GM18502 (cell line): ENCODE measurements at regions not wholly inside any gene's neighbourhood (a gene's known extent, or its start where the extent isn't known, plus 50 kb on each side); places are given as distances from the start of the nearest gene placed in this dataset.
"Not testable (repeated sequence)": the region's sequence is repeated elsewhere in the genome, so short reads cannot be mapped to it uniquely, and the experiment has no call there.

Experiments used
- ATAC-seq: cut with Tn5 transposase; IDR thresholded peaks from one replicate; pipeline ENCODE4 v1.9.1; 2021; ENCODE audit warnings: mild to moderate bottlenecking; ENCODE audit not compliant: unreplicated experiment, poor library complexity

GRCh38 chr2:2663401-2664036 lies 332.4 kb upstream of the MYT1L start:
- no peak for ATAC-seq

GRCh38 chr2:2662847-2663356 lies 331.8 kb upstream of the MYT1L start:
- no peak for ATAC-seq

DNA sequence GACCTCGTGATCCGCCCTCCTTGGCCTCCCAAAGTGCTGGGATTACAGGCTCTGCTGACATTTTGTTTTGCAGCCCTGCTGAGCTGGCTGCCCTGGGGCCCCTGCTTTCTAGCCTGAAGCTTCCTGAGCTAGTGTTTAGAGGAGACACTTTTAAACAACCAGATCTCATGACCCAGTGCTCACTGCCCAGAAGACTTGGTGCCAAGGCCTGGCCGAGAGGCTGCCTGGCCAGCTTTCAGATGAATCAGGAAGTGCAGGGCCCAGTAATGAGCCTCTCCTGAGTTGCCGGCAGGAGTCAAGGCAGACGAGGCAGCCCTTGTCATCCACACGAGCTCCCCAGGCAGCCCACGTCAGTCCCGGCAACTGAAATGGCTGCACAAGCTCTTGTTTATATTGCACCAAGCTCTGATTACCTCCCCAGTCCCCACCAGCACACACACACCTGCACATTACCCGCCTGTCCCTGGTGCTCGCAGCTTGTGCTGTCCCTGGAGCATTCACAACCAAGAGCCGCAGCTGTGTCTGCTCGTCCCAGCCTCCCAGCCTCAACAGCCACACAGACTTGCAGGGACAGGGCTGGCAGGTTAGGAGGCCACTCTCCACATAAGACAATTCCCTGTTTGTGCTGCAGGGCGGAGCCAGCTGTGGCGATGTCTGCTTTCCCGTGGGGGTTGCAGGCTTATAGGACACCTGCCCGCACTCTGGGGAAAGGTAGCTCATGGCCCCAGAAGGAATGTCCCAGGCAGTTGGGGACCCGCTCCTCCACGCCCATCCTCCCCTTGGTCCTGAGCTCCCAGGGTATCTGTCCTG lies 331.2 kb upstream of the MYT1L start:
- ATAC-seq, result no peak

DNA sequence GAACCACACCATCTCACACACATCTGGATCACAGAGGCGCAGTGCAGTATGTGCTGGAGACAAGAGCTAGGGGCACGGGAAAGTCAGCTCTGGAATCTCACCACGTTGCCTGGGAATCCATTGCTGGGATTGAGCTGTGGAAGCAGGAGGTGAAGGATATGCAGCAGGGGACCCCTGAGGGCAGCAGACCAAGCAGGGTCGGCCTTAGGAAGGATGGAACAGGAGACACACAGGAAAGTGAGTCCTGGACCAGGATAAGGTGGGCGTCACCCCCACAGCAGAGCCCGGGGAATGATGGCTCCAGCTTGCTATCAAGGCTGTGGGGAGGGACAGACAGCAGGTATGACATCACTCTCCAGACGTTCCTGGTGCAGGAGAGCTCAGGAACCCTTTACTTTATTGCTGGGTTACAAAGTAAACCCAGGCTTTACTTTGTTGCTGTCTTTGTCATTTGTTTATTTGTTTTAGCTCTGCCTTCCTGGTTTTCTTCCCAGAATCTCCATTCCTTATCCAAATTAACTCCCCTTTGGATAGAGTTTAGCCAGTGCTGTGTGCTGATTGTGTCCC lies 329.8 kb upstream of the MYT1L start:
- no peak for ATAC-seq

DNA sequence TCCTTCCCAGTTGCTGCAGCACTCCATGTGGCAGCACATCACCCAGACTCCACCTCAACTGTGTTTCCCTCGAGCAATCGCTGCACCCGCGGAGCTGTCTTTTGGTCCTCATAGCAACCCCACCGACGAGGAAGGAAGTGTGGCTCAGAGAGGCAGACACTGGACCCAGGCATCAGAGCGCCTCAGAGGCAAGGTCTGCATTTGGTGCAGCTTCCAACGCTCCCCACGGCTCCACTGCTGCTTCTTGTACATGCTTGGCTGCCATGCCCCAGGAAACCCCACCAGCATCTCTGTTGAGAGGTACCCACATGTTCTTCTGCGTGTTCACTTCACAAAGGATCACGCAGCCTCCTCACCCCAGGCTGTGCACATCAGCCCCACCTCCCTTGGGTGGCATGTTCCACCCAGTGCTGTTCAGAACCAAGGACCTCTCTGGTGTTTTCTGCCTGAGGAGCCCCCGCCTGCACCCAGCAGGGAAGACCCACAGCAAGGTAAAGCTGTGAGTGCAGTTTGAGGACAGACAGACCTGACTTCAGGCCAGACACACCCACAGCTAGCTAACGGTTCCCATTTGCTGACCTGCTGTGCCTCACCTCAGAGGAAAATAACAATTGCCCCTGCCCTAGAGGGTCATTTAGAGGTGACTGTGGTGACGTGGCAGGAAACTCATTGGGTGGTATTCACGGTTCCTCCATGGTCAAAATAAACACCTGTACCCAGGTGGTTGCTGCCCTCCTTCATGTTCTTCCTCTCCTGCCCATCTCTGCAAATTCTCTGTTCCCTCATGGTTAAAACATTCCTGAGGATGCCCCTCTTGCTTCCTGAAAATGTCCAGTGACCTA lies 326.3 kb upstream of the MYT1L start:
- no peak for ATAC-seq

- ATAC-seq, result no peak
Measured at GRCh38 chr2:2656115-2657011, 325.3 kb upstream of the MYT1L start.

- ATAC-seq, result no peak
Measured at GRCh38 chr2:2655453-2656114, 324.5 kb upstream of the MYT1L start.

DNA sequence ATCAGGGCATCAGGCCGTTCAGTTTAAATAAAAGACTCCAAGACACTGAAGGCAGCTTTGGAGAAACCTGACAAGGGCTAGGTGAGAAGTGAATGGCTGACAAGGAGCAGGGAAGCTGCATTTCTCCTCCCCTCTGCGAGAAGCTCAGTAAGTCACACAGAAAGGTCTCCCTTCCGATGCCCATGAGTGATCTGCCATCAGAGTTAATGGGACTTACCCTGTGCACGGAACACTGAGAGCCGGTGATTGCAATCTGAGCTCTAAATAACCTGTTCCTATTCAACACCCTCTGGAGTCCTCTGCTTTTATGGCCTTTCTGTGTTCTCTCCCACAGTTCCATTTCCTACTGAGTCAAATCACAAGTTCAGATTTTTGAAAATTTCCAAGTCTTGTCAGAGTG lies 322.2 kb upstream of the MYT1L start:
- no peak for ATAC-seq

- no peak for ATAC-seq
Measured at GRCh38 chr2:2650608-2651375, 319.7 kb upstream of the MYT1L start.

GRCh38 chr2:2649109-2650072 lies 318.3 kb upstream of the MYT1L start:
- no peak for ATAC-seq

GRCh38 chr2:2648094-2648493 lies 317.0 kb upstream of the MYT1L start:
- ATAC-seq, result no peak

GRCh38 chr2:2647141-2647541 lies 316.1 kb upstream of the MYT1L start:
- no peak for ATAC-seq

GRCh38 chr2:2646433-2647051 lies 315.5 kb upstream of the MYT1L start:
- ATAC-seq, result no peak

GRCh38 chr2:2645162-2645855 lies 314.2 kb upstream of the MYT1L start:
- no peak for ATAC-seq

DNA sequence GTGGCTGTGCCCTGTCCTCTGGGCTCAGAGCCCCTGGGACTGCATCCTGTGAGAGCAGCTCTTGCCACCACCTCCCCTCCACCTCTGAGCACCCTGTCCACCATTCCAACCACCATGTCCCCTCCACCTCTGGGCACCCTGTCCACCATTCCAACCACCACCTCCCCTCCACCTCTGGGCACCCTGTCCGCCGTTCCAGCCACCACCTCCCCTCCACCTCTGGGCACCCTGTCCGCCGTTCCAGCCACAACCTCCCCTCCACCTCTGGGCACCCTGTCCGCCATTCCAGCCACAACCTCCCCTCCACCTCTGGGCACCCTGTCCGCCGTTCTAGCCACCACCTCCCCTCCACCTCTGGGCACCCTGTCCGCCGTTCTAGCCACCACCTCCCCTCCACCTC lies 313.7 kb upstream of the MYT1L start:
- ATAC-seq, result not testable (repeated sequence)

- ATAC-seq, result no peak
Measured at GRCh38 chr2:2644040-2644439, 313.0 kb upstream of the MYT1L start.
